GM18951 (cell line): ENCODE measurements at regions not wholly inside any gene's neighbourhood (a gene's known extent, or its start where the extent isn't known, plus 50 kb on each side); places are given as distances from the start of the nearest gene placed in this dataset.

Experiments
- POLR2A ChIP-seq: IDR thresholded peaks from 4 replicates; pipeline ENCODE4 v1.6.1; 2011; ENCODE audit warnings: mild to moderate bottlenecking; ENCODE audit not compliant: insufficient read length, insufficient read depth; ENCODE audit errors: extremely low read depth
- in situ Hi-C: fragments of 300-500 bp; cut with MboI; formaldehyde crosslinking; loops from one replicate; pipeline ENCODE4 v1.12.0; 2022; ENCODE audit warnings: low sequenced_read_pairs, mixed read lengths, inconsistent platforms; ENCODE audit not compliant: unreplicated experiment

GRCh38 chr1:239686386-239686785 is 300.0 kb downstream of the CHRM3 start:
- in situ Hi-C loops = no loop called here
- no peak for TF ChIP-seq POLR2A

- no peak for TF ChIP-seq POLR2A
- in situ Hi-C loops = no loop called here
Observed at GRCh38 chr1:239696317-239696716, 309.9 kb downstream of the CHRM3 start.

GRCh38 chr1:239700667-239701066 is 314.3 kb downstream of the CHRM3 start:
- TF ChIP-seq POLR2A = no peak
- in situ Hi-C loops = no loop called here

GRCh38 chr1:239703075-239703474 is 316.7 kb downstream of the CHRM3 start:
- no peak for TF ChIP-seq POLR2A
- in situ Hi-C loops = no loop called here

- TF ChIP-seq POLR2A = no peak
- in situ Hi-C loops = no loop called here
Observed at GRCh38 chr1:239706245-239706892, 320.0 kb downstream of the CHRM3 start.

- TF ChIP-seq POLR2A = no peak
- in situ Hi-C loops = no loop called here
Observed at GRCh38 chr1:239707615-239708014, 321.2 kb downstream of the CHRM3 start.

- in situ Hi-C loops = no loop called here
- TF ChIP-seq POLR2A = no peak
Observed at GRCh38 chr1:239708622-239709021, 322.3 kb downstream of the CHRM3 start.

GRCh38 chr1:239711768-239712167 is 325.4 kb downstream of the CHRM3 start:
- TF ChIP-seq POLR2A = no peak
- in situ Hi-C loops = no loop called here

- in situ Hi-C loops = no loop called here
- no peak for TF ChIP-seq POLR2A
Observed at GRCh38 chr1:239717097-239717917, 330.9 kb downstream of the CHRM3 start.

GRCh38 chr1:239717918-239718184 is 331.5 kb downstream of the CHRM3 start:
- TF ChIP-seq POLR2A = no peak
- in situ Hi-C loops = no loop called here

GRCh38 chr1:239718571-239718970 is 332.2 kb downstream of the CHRM3 start:
- no peak for TF ChIP-seq POLR2A
- in situ Hi-C loops = no loop called here

- in situ Hi-C loops = no loop called here
- no peak for TF ChIP-seq POLR2A
Observed at GRCh38 chr1:239718997-239719628, 332.7 kb downstream of the CHRM3 start.

- TF ChIP-seq POLR2A = no peak
- in situ Hi-C loops = no loop called here
Observed at GRCh38 chr1:239719642-239720258, 333.4 kb downstream of the CHRM3 start.
